ENCODE measurements at regions not wholly inside any gene's neighbourhood (a gene's known extent, or its start where the extent isn't known, plus 50 kb on each side); places are given as distances from the start of the nearest gene placed in this dataset.
A peak's percentile ranks its signal among the peaks of the same experiment; 100 is the strongest.

GRCh38 chr14:100384819-100385813, 62.0 kb downstream of the SLC25A47 start:
- Histone ChIP-seq H3K4ac (ENCODE audit: low read length) (no peak overlapping the region), H3K4me1 (ENCODE audit: control insufficient read depth in 2 of 2, insufficient read depth in 1 of 2, low read depth in 1 of 2, low read length in 2 of 2) (peaks cover 10 to 31% of the 10 kb centered on the region in 2 donors), H3K23ac (ENCODE audit: low read depth, low read length, poor library complexity) (no peak overlapping the region), H2BK5ac (ENCODE audit: low read length) (peak overlapping the region; percentile 43), H3K36me3 (replicated peaks in 1 of 2; ENCODE audit: control insufficient read depth in 2 of 2, insufficient read depth in 2 of 2, low read length in 2 of 2) (peaks cover 0 to 8% of the 10 kb centered on the region in 2 donors), H3K27ac (replicated peaks; ENCODE audit: low read length) (no peak overlapping the region), H2AFZ (ENCODE audit: low read length) (peak overlapping the region; percentile 1), H2BK15ac (ENCODE audit: low read length) (peak overlapping the region; percentile 64), H3K79me1 (ENCODE audit: low read depth, low read length) (no peaks in the 10 kb centered on the region), H2AK5ac (ENCODE audit: low read depth, low read length) (peak overlapping the region; percentile 87), H4K91ac (ENCODE audit: low read depth, low read length, poor library complexity) (no peak overlapping the region), H2BK12ac (ENCODE audit: low read length) (peak overlapping the region; percentile 64), H3K4me2 (ENCODE audit: insufficient read depth, low read length, poor library complexity, severe bottlenecking) (no peak overlapping the region), H3K14ac (ENCODE audit: low read length) (no peak overlapping the region), H2BK120ac (ENCODE audit: low read depth, low read length) (peak overlapping the region; percentile 49), H3K9me3 (replicated peaks in 1 of 2; ENCODE audit: control insufficient read depth in 2 of 2, insufficient read depth in 1 of 2, low read depth in 1 of 2, low read length in 2 of 2) (no peaks in the 10 kb centered on the region), H4K8ac (ENCODE audit: low read depth, low read length) (no peak overlapping the region), H3K18ac (ENCODE audit: low read length) (no peak overlapping the region), H3K9ac (ENCODE audit: low read depth, low read length, poor library complexity) (no peak overlapping the region), H3K27me3 (ENCODE audit: control insufficient read depth in 3 of 3, insufficient read depth in 3 of 3, low read depth in 1 of 3, low read length in 3 of 3) (no peaks in the 10 kb centered on the region), H3K4me3 (ENCODE audit: low read length in 2 of 2) (no peak overlapping the region)
- no peak for DNase-seq (ENCODE audit: low spot score)
- WGBS, 2 donors (ENCODE audit: extremely low coverage in 2 of 2, insufficient read length in 2 of 2, insufficient replicate concordance in 1 of 2), result no CpG with 5 or more reads among the region's 16 CpGs

- no peaks in the 10 kb centered on the region for H3K27me3 ChIP-seq (ENCODE audit: control insufficient read depth in 3 of 3, insufficient read depth in 3 of 3, low read depth in 1 of 3, low read length in 3 of 3)
- H3K23ac ChIP-seq (ENCODE audit: low read depth, low read length, poor library complexity), result no peak overlapping the region
- no peak overlapping the region for H2AFZ ChIP-seq (ENCODE audit: low read length)
- no peaks in the 10 kb centered on the region for H3K9me3 ChIP-seq (replicated peaks in 1 of 2; ENCODE audit: control insufficient read depth in 2 of 2, insufficient read depth in 1 of 2, low read depth in 1 of 2, low read length in 2 of 2)
- H3K18ac ChIP-seq (ENCODE audit: low read length), result no peak overlapping the region
- H3K9ac ChIP-seq (ENCODE audit: low read depth, low read length, poor library complexity), result no peak overlapping the region
- no peak overlapping the region for H4K91ac ChIP-seq (ENCODE audit: low read depth, low read length, poor library complexity)
- WGBS, 2 donors (ENCODE audit: extremely low coverage in 2 of 2, insufficient read length in 2 of 2, insufficient replicate concordance in 1 of 2), result no CpG with 5 or more reads among the region's 2 CpGs
- H2BK120ac ChIP-seq (ENCODE audit: low read depth, low read length), result no peak overlapping the region
- peaks cover 12 to 27% of the 10 kb centered on the region in 2 donors for H3K4me1 ChIP-seq (ENCODE audit: control insufficient read depth in 2 of 2, insufficient read depth in 1 of 2, low read depth in 1 of 2, low read length in 2 of 2)
- no peak overlapping the region for H2BK5ac ChIP-seq (ENCODE audit: low read length)
- H2AK5ac ChIP-seq (ENCODE audit: low read depth, low read length), result no peak overlapping the region
- peaks cover 0 to 8% of the 10 kb centered on the region in 2 donors for H3K36me3 ChIP-seq (replicated peaks in 1 of 2; ENCODE audit: control insufficient read depth in 2 of 2, insufficient read depth in 2 of 2, low read length in 2 of 2)
- H3K79me1 ChIP-seq (ENCODE audit: low read depth, low read length), result no peaks in the 10 kb centered on the region
- H2BK15ac ChIP-seq (ENCODE audit: low read length), result no peak overlapping the region
- H3K4me3 ChIP-seq (ENCODE audit: low read length in 2 of 2), result no peak overlapping the region
- H3K14ac ChIP-seq (ENCODE audit: low read length), result no peak overlapping the region
- H2BK12ac ChIP-seq (ENCODE audit: low read length), result no peak overlapping the region
- H4K8ac ChIP-seq (ENCODE audit: low read depth, low read length), result no peak overlapping the region
- DNase-seq (ENCODE audit: low spot score), result no peak
- no peak overlapping the region for H3K27ac ChIP-seq (replicated peaks; ENCODE audit: low read length)
- no peak overlapping the region for H3K4me2 ChIP-seq (ENCODE audit: insufficient read depth, low read length, poor library complexity, severe bottlenecking)
- no peak overlapping the region for H3K4ac ChIP-seq (ENCODE audit: low read length)
Observed at GRCh38 chr14:100386121-100386520, 63.0 kb downstream of the SLC25A47 start.

GRCh38 chr14:100386846-100387245, 63.7 kb downstream of the SLC25A47 start:
- Histone ChIP-seq H2BK12ac (ENCODE audit: low read length) (no peak overlapping the region), H4K91ac (ENCODE audit: low read depth, low read length, poor library complexity) (no peak overlapping the region), H3K4me1 (ENCODE audit: control insufficient read depth in 2 of 2, insufficient read depth in 1 of 2, low read depth in 1 of 2, low read length in 2 of 2) (peaks cover 12 to 25% of the 10 kb centered on the region in 2 donors), H3K79me1 (ENCODE audit: low read depth, low read length) (no peaks in the 10 kb centered on the region), H3K9me3 (replicated peaks in 1 of 2; ENCODE audit: control insufficient read depth in 2 of 2, insufficient read depth in 1 of 2, low read depth in 1 of 2, low read length in 2 of 2) (no peaks in the 10 kb centered on the region), H3K9ac (ENCODE audit: low read depth, low read length, poor library complexity) (no peak overlapping the region), H2BK5ac (ENCODE audit: low read length) (no peak overlapping the region), H3K4ac (ENCODE audit: low read length) (no peak overlapping the region), H2AFZ (ENCODE audit: low read length) (no peak overlapping the region), H3K27me3 (ENCODE audit: control insufficient read depth in 3 of 3, insufficient read depth in 3 of 3, low read depth in 1 of 3, low read length in 3 of 3) (no peaks in the 10 kb centered on the region), H3K36me3 (replicated peaks in 1 of 2; ENCODE audit: control insufficient read depth in 2 of 2, insufficient read depth in 2 of 2, low read length in 2 of 2) (peaks cover 0 to 8% of the 10 kb centered on the region in 2 donors), H2AK5ac (ENCODE audit: low read depth, low read length) (no peak overlapping the region), H3K23ac (ENCODE audit: low read depth, low read length, poor library complexity) (no peak overlapping the region), H3K14ac (ENCODE audit: low read length) (no peak overlapping the region), H2BK15ac (ENCODE audit: low read length) (no peak overlapping the region), H2BK120ac (ENCODE audit: low read depth, low read length) (no peak overlapping the region), H3K4me3 (ENCODE audit: low read length in 2 of 2) (no peak overlapping the region), H3K18ac (ENCODE audit: low read length) (no peak overlapping the region), H3K27ac (replicated peaks; ENCODE audit: low read length) (no peak overlapping the region), H4K8ac (ENCODE audit: low read depth, low read length) (no peak overlapping the region), H3K4me2 (ENCODE audit: insufficient read depth, low read length, poor library complexity, severe bottlenecking) (no peak overlapping the region)
- WGBS, 2 donors (ENCODE audit: extremely low coverage in 2 of 2, insufficient read length in 2 of 2, insufficient replicate concordance in 1 of 2), result no CpG with 5 or more reads among the region's 2 CpGs
- no peak for DNase-seq (ENCODE audit: low spot score)

GRCh38 chr14:100387450-100387849, 64.3 kb downstream of the SLC25A47 start:
- H3K4me3 ChIP-seq (ENCODE audit: low read length in 2 of 2), result no peak overlapping the region
- H2AK5ac ChIP-seq (ENCODE audit: low read depth, low read length), result no peak overlapping the region
- H3K4ac ChIP-seq (ENCODE audit: low read length), result no peak overlapping the region
- no peak overlapping the region for H4K91ac ChIP-seq (ENCODE audit: low read depth, low read length, poor library complexity)
- H2BK120ac ChIP-seq (ENCODE audit: low read depth, low read length), result no peak overlapping the region
- H3K4me2 ChIP-seq (ENCODE audit: insufficient read depth, low read length, poor library complexity, severe bottlenecking), result no peak overlapping the region
- no CpG with 5 or more reads among the region's 6 CpGs for WGBS, 2 donors (ENCODE audit: extremely low coverage in 2 of 2, insufficient read length in 2 of 2, insufficient replicate concordance in 1 of 2)
- peaks cover 0 to 2% of the 10 kb centered on the region in 2 donors for H3K36me3 ChIP-seq (replicated peaks in 1 of 2; ENCODE audit: control insufficient read depth in 2 of 2, insufficient read depth in 2 of 2, low read length in 2 of 2)
- no peak overlapping the region for H3K23ac ChIP-seq (ENCODE audit: low read depth, low read length, poor library complexity)
- no peak overlapping the region for H2BK5ac ChIP-seq (ENCODE audit: low read length)
- no peak overlapping the region for H2BK15ac ChIP-seq (ENCODE audit: low read length)
- no peak overlapping the region for H2BK12ac ChIP-seq (ENCODE audit: low read length)
- no peak overlapping the region for H3K27ac ChIP-seq (replicated peaks; ENCODE audit: low read length)
- H4K8ac ChIP-seq (ENCODE audit: low read depth, low read length), result no peak overlapping the region
- no peak for DNase-seq (ENCODE audit: low spot score)
- H3K9me3 ChIP-seq (replicated peaks in 1 of 2; ENCODE audit: control insufficient read depth in 2 of 2, insufficient read depth in 1 of 2, low read depth in 1 of 2, low read length in 2 of 2), result no peaks in the 10 kb centered on the region
- H3K27me3 ChIP-seq (ENCODE audit: control insufficient read depth in 3 of 3, insufficient read depth in 3 of 3, low read depth in 1 of 3, low read length in 3 of 3), result no peaks in the 10 kb centered on the region
- H3K9ac ChIP-seq (ENCODE audit: low read depth, low read length, poor library complexity), result no peak overlapping the region
- H3K4me1 ChIP-seq (ENCODE audit: control insufficient read depth in 2 of 2, insufficient read depth in 1 of 2, low read depth in 1 of 2, low read length in 2 of 2), result peaks cover 11 to 26% of the 10 kb centered on the region in 2 donors
- no peak overlapping the region for H3K14ac ChIP-seq (ENCODE audit: low read length)
- no peak overlapping the region for H2AFZ ChIP-seq (ENCODE audit: low read length)
- no peak overlapping the region for H3K18ac ChIP-seq (ENCODE audit: low read length)
- H3K79me1 ChIP-seq (ENCODE audit: low read depth, low read length), result no peaks in the 10 kb centered on the region

All from neuronal stem cell (in vitro differentiated cells).